HG03442 (cell line): ENCODE measurements at regions not wholly inside any gene's neighbourhood (a gene's known extent, or its start where the extent isn't known, plus 50 kb on each side); places are given as distances from the start of the nearest gene placed in this dataset.

Source experiments
- ATAC-seq: cut with Tn5 transposase; IDR thresholded peaks from one replicate; pipeline ENCODE4 v1.9.1; 2021; ENCODE audit warnings: mild to moderate bottlenecking, moderate library complexity; ENCODE audit not compliant: unreplicated experiment

GRCh38 chr2:153802671-153803070 is 69.1 kb upstream of the GALNT13 start:
- ATAC-seq, result no peak

GRCh38 chr2:153808679-153809078 is 63.0 kb upstream of the GALNT13 start:
- no peak for ATAC-seq

- no peak for ATAC-seq
Measured at GRCh38 chr2:153811516-153811915, 60.2 kb upstream of the GALNT13 start.

GRCh38 chr2:153812632-153813031 is 59.1 kb upstream of the GALNT13 start:
- no peak for ATAC-seq

GRCh38 chr2:153818242-153818641 is 53.5 kb upstream of the GALNT13 start:
- no peak for ATAC-seq

GRCh38 chr2:153819074-153819473 is 52.6 kb upstream of the GALNT13 start:
- no peak for ATAC-seq

GRCh38 chr2:153819501-153819900 is 52.2 kb upstream of the GALNT13 start:
- ATAC-seq, result no peak
